C1 segment of cervical spinal cord (tissue), 14 donors: ENCODE measurements at regions not wholly inside any gene's neighbourhood (a gene's known extent, or its start where the extent isn't known, plus 50 kb on each side); places are given as distances from the start of the nearest gene placed in this dataset.

ENCODE experiments used
- DNase-seq, 14 donors: peaks; one replicate each; lab custom pipeline; 2025; lab: John Stamatoyannopoulos, UW

GRCh38 chr6:33923857-33924514, 120.2 kb upstream of the MLN start:
- DNase-seq: no peak

- DNase-seq: no peak
Observed at GRCh38 chr6:33921745-33922144, 117.9 kb upstream of the MLN start.

GRCh38 chr6:33918175-33918695, 114.4 kb upstream of the MLN start:
- DNase-seq: no peak

- DNase-seq: no peak
Observed at GRCh38 chr6:33915134-33915533, 111.3 kb upstream of the MLN start.

GRCh38 chr6:33914645-33915044, 110.8 kb upstream of the MLN start:
- DNase-seq: no peak

- no peak for DNase-seq
Observed at GRCh38 chr6:33912195-33912594, 108.4 kb upstream of the MLN start.

- no peak for DNase-seq
Observed at GRCh38 chr6:33911488-33911887, 107.7 kb upstream of the MLN start.

GRCh38 chr6:33910594-33910993, 106.8 kb upstream of the MLN start:
- no peak for DNase-seq

- no peak for DNase-seq
Observed at GRCh38 chr6:33909737-33910136, 105.9 kb upstream of the MLN start.

GRCh38 chr6:33908025-33908424, 104.2 kb upstream of the MLN start:
- DNase-seq: no peak

GRCh38 chr6:33907227-33907626, 103.4 kb upstream of the MLN start:
- DNase-seq: no peak

GRCh38 chr6:33906439-33906838, 102.6 kb upstream of the MLN start:
- DNase-seq: no peak

GRCh38 chr6:33905071-33905609, 101.3 kb upstream of the MLN start:
- no peak for DNase-seq

- no peak for DNase-seq
Observed at GRCh38 chr6:33904747-33905065, 100.9 kb upstream of the MLN start.

- peak in 4 of 14 donors; percentile 2 to 41 (median 13) for DNase-seq
Observed at GRCh38 chr6:33904050-33904746, 100.4 kb upstream of the MLN start.

GRCh38 chr6:33903579-33903978, 99.8 kb upstream of the MLN start:
- no peak for DNase-seq

GRCh38 chr6:33902457-33902853, 98.7 kb upstream of the MLN start:
- DNase-seq: no peak

- DNase-seq: no peak
Observed at GRCh38 chr6:33901822-33902456, 98.1 kb upstream of the MLN start.

GRCh38 chr6:33898771-33899170, 95.0 kb upstream of the MLN start:
- no peak for DNase-seq

- no peak for DNase-seq
Observed at GRCh38 chr6:33897189-33897780, 93.5 kb upstream of the MLN start.

- DNase-seq: no peak
Observed at GRCh38 chr6:33896391-33897188, 92.8 kb upstream of the MLN start.
